B cell (primary cell): ENCODE measurements at regions not wholly inside any gene's neighbourhood (a gene's known extent, or its start where the extent isn't known, plus 50 kb on each side); places are given as distances from the start of the nearest gene placed in this dataset.

Source experiments
- ATAC-seq: fragments of 200-7000 bp; cut with Tn5 transposase; one replicate; pipeline ENCODE4 v1.10.0; 2021; ENCODE audit warnings: low read depth, mild to moderate bottlenecking, moderate number of reproducible peaks, moderate library complexity
- CTCF ChIA-PET: fragments of 350-600 bp; sonication (Branson Sonifier 250); formaldehyde crosslinking; loops from one replicate; lab custom pipeline; 2021; ENCODE audit warnings: antibody characterized with exemption, inconsistent platforms; lab: Charles Lee
- POLR2A ChIA-PET: fragments of 350-600 bp; sonication (Branson Sonifier 250); formaldehyde crosslinking; loops from one replicate; lab custom pipeline; 2021; ENCODE audit warnings: antibody characterized with exemption; lab: Charles Lee
- DNase-seq: peaks from one replicate; pipeline ENCODE4 v3.0.0; 2013
- H2AFZ ChIP-seq: 2 replicates; pipeline ENCODE4 v1.6.1; 2012; ENCODE audit warnings: mild to moderate bottlenecking, low read depth, low read length; ENCODE audit not compliant: insufficient read depth, poor library complexity, severe bottlenecking
- H3K27ac ChIP-seq, 2 donors: 1 replicate in 1 of 2; 2 replicates in 1 of 2; pipeline ENCODE4 v1.5.1; 2012 to 2013; ENCODE audit warnings: low read length in 2 of 2, mild to moderate bottlenecking in 2 of 2, moderate library complexity in 1 of 2
- H3K27me3 ChIP-seq, 4 experiments: fragments of 200-600 bp in 1 of 4; sonication (generic) in 1 of 4; replicated peaks in 1 of 4; 1 replicate in 2 of 4; 2 replicates in 2 of 4; pipeline versions ENCODE4 v1.6.1 to v1.7.0; 2013 to 2016; ENCODE audit warnings: low read length in 3 of 4, mild to moderate bottlenecking in 2 of 4, mixed read lengths in 1 of 4, moderate library complexity in 1 of 4; ENCODE audit not compliant: insufficient read depth in 4 of 4, control insufficient read depth in 3 of 4; ENCODE audit errors: control extremely low read depth in 1 of 4
- H3K36me3 ChIP-seq, 2 experiments: replicated peaks in 1 of 2; 1 replicate in 1 of 2; 2 replicates in 1 of 2; pipeline versions ENCODE4 v1.6.1 to v1.7.1; 2013; ENCODE audit warnings: low read length in 1 of 2; ENCODE audit not compliant: insufficient read depth in 2 of 2, control insufficient read depth in 1 of 2; ENCODE audit errors: control extremely low read depth in 1 of 2, extremely low read depth in 1 of 2
- H3K4me1 ChIP-seq, 2 donors: fragments of 200-600 bp in 1 of 2; sonication (generic) in 1 of 2; 1 replicate in 1 of 2; 2 replicates in 1 of 2; pipeline versions ENCODE4 v1.5.1 to v1.6.1; 2013 to 2017; ENCODE audit warnings: low read length in 2 of 2; ENCODE audit not compliant: control insufficient read depth in 2 of 2, insufficient read depth in 2 of 2
- H3K4me2 ChIP-seq: replicated peaks from 2 replicates; pipeline ENCODE3; 2012; ENCODE audit warnings: mild to moderate bottlenecking, low read depth, low read length; ENCODE audit not compliant: poor library complexity, severe bottlenecking
- H3K4me3 ChIP-seq, 5 experiments: fragments of 200-600 bp in 1 of 5; sonication (generic) in 1 of 5; 1 replicate in 3 of 5; 2 replicates in 2 of 5; pipeline versions ENCODE4 v1.5.1 to v1.7.0; 2011 to 2016; ENCODE audit warnings: low read length in 4 of 5, mild to moderate bottlenecking in 4 of 5, low read depth in 2 of 5, control low read depth in 1 of 5, moderate library complexity in 1 of 5; ENCODE audit not compliant: insufficient read depth in 1 of 5; ENCODE audit errors: control extremely low read depth in 1 of 5, extremely low read depth in 1 of 5
- H3K79me2 ChIP-seq: fragments of 200-600 bp; sonication (generic); one replicate; pipeline ENCODE4 v1.6.0; 2016; ENCODE audit warnings: low read length; ENCODE audit not compliant: control insufficient read depth, insufficient read depth
- H3K9ac ChIP-seq: fragments of 200-600 bp; sonication (generic); 2 replicates; pipeline ENCODE4 v1.6.1; 2017; ENCODE audit warnings: mild to moderate bottlenecking, low read length, moderate library complexity
- H3K9me3 ChIP-seq, 3 donors: one replicate each; pipeline versions ENCODE4 v1.6.1 to v1.7.1; 2013; ENCODE audit warnings: low read length in 2 of 3; ENCODE audit not compliant: control insufficient read depth in 2 of 3, insufficient read depth in 1 of 3; ENCODE audit errors: control extremely low read depth in 1 of 3
- H4K20me1 ChIP-seq: 2 replicates; pipeline ENCODE4 v1.6.0; 2012; ENCODE audit warnings: mild to moderate bottlenecking, low read length; ENCODE audit not compliant: insufficient read depth, control insufficient read depth, poor library complexity, severe bottlenecking
- H3K27ac Mint-ChIP-seq: one replicate; pipeline ENCODE4 v1.8.0; 2021; ENCODE audit warnings: mixed read lengths
- H3K27me3 Mint-ChIP-seq: one replicate; pipeline ENCODE4 v1.8.0; 2021; ENCODE audit warnings: mixed read lengths
- H3K4me1 Mint-ChIP-seq: one replicate; pipeline ENCODE4 v1.8.0; 2021; ENCODE audit warnings: mixed read lengths
- H3K4me3 Mint-ChIP-seq: one replicate; pipeline ENCODE4 v1.8.0; 2021; ENCODE audit warnings: mixed read lengths
- H3K9me3 Mint-ChIP-seq: one replicate; pipeline ENCODE4 v1.8.0; 2022; ENCODE audit warnings: mixed read lengths; ENCODE audit not compliant: insufficient read depth
- CTCF ChIP-seq: fragments of 200-600 bp; IDR thresholded peaks from one replicate; pipeline ENCODE4 v1.8.0; 2022; ENCODE audit warnings: antibody characterized with exemption, mild to moderate bottlenecking
- EZH2 ChIP-seq: IDR thresholded peaks from 2 replicates; pipeline ENCODE4 v1.6.1; 2012; ENCODE audit warnings: borderline replicate concordance, low read depth, mild to moderate bottlenecking, moderate library complexity, low read length; ENCODE audit not compliant: insufficient read depth, poor library complexity, severe bottlenecking
- WGBS: methylation state at CpG from one replicate; pipeline ENCODE4 v1.1.5; 2013; ENCODE audit warnings: missing lambda C conversion rate; ENCODE audit not compliant: insufficient coverage; 5-methylcytosine and 5-hydroxymethylcytosine counted together
- intact Hi-C: fragments of 100-400 bp; cut with micrococcal nuclease; formaldehyde crosslinking; loops from one replicate; pipeline ENCODE4 v1.10.0; 2022

DNA sequence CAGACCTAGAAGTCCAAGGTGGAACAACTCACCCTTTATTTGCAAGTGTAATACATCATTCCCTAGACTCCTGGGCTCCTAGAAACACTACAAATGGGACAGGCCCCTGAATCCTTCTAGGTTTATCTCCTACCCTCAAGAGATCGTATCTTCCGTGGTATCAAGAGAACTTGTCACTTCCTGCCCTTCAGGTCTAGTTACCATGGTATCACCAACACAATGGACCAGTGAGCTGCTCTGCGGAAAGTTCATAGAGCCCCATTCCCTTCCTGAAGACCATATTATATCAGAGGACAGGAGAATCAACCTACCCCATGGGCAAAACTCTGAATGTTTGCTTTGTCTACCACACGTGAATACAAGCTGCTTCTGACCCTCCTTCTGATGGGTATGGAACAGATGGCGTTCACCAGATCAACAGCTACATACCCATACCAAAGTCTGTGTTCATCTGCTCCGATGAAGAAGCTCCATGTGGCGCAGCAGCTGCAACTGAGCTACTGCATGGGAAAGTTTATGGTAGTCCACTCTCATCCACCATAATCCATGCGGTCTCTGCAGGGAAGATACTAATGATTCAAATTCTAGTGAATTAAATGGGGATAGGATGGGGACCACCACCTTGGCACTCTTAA is 84.6 kb upstream of the KLF13 start:
- DNase-seq (no peak), ATAC-seq (no peak)
- Histone ChIP-seq H4K20me1 (no peaks in the 10 kb centered on the region), H3K4me2 (no peak overlapping the region), H3K27ac (no peak overlapping the region), H3K9me3 (no peaks in the 10 kb centered on the region), H3K36me3 (no peaks in the 10 kb centered on the region), H3K4me3 (no peak overlapping the region), H2AFZ (no peak overlapping the region), H3K4me1 (peaks cover 12 to 13% of the 10 kb centered on the region in 2 donors), H3K9ac (no peak overlapping the region), H3K27me3 (no peaks in the 10 kb centered on the region), H3K79me2 (no peaks in the 10 kb centered on the region)
- ChIA-PET POLR2A (interaction anchor here (0.6 kb wide), 2 partner anchors 200 to 245 kb away, joined by 3 to 5 read pairs; no protein-coding TSS in a partner anchor), CTCF (interaction anchor here (0.8 to 1.3 kb wide), 2 partner anchors 11 to 27 kb away, joined by 3 to 6 read pairs; no protein-coding TSS in a partner anchor)
- Mint-ChIP-seq H3K27me3 (no peaks in the 10 kb centered on the region), H3K27ac (no peak overlapping the region), H3K9me3 (no peaks in the 10 kb centered on the region), H3K4me3 (no peak overlapping the region), H3K4me1 (peaks cover 18% of the 10 kb centered on the region)
- 89% methylated on average over 4 of the region's 8 CpGs for WGBS
- intact Hi-C loops = no loop called here
- TF ChIP-seq EZH2 (no peak), CTCF (no peak)

GRCh38 chr15:31243895-31244294 is 82.7 kb upstream of the KLF13 start:
- Histone ChIP-seq H3K27me3 (no peaks in the 10 kb centered on the region), H3K4me1 (peaks cover 8 to 9% of the 10 kb centered on the region in 2 donors), H3K79me2 (no peaks in the 10 kb centered on the region), H3K36me3 (no peaks in the 10 kb centered on the region), H3K4me2 (no peak overlapping the region), H2AFZ (no peak overlapping the region), H3K9ac (no peak overlapping the region), H3K4me3 (no peak overlapping the region), H3K9me3 (no peaks in the 10 kb centered on the region), H4K20me1 (no peaks in the 10 kb centered on the region), H3K27ac (no peak overlapping the region)
- H3K27me3 Mint-ChIP-seq = no peaks in the 10 kb centered on the region
- DNase-seq = no peak
- intact Hi-C loops = no loop called here
- POLR2A ChIA-PET = no interaction called here
- H3K4me1 Mint-ChIP-seq = peaks cover 7% of the 10 kb centered on the region
- ATAC-seq = no peak
- no peak overlapping the region for H3K27ac Mint-ChIP-seq
- CTCF ChIA-PET = no interaction called here
- H3K9me3 Mint-ChIP-seq = no peaks in the 10 kb centered on the region
- TF ChIP-seq EZH2 = no peak
- no peak for TF ChIP-seq CTCF
- H3K4me3 Mint-ChIP-seq = no peak overlapping the region
- WGBS = 67% methylated on average over 1 of the region's 3 CpGs
